Right lobe of liver (tissue), 4 donors: ENCODE measurements at regions not wholly inside any gene's neighbourhood (a gene's known extent, or its start where the extent isn't known, plus 50 kb on each side); places are given as distances from the start of the nearest gene placed in this dataset.

Source experiments
- POLR2A ChIP-seq: fragments of 450-650 bp; IDR thresholded peaks from one replicate; pipeline ENCODE4 v1.6.1; 2017; ENCODE audit warnings: antibody characterized with exemption, mild to moderate bottlenecking
- TF ChIP-seq, protein P1 (sequence below), 4 donors: fragments of 200-600 bp in 3 of 4; fragments of 450-650 bp in 1 of 4; IDR thresholded peaks; one replicate each; pipeline versions ENCODE4 v1.5.1 to v1.8.0; 2016 to 2022; ENCODE audit warnings: antibody characterized with exemption in 4 of 4, mild to moderate bottlenecking in 2 of 4
- donor health status: DM: no; HTN: no; CAD: no.
- donor health status: DM: no; HTN: no; CAD: no.
- donor health status: DM: no; HTN: yes; CAD: no.

DNA sequence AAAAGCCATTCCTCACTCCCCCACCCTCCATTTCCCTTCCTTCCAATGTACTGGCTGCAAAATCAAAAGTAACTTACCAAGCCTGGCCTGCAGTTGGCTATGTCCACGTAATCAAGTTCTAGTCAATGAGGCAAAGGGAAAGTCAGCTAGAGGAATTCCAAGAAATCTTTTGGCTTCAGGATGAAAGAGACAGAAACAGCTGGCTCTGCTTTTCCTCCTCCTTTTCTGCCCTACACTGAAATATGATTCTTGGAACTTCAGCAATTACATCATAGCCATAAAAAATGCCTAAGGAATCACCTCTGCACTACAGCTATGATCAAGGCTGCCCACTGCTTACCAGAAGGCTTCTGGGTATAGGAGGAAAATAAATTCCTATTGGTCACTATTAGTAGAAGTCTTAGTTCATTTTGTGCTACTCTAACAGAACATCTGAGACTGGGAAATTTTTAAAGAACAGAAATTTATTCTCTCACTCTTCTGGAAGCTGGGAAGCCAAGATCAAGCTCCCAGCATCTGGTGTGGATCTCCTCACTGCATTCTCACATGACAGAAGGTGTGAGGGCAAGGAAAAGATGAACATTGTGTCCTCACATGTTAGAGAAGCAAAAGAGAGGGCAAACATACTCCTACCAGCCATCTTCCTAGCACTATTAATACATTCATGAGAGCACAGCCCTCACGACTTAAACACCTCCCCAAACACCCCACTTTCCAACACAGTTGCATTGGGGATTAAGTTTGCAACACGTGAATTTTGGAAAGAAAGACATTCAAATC lies 219.9 kb downstream of the TMX3 start:
- TF ChIP-seq, protein P1, sequence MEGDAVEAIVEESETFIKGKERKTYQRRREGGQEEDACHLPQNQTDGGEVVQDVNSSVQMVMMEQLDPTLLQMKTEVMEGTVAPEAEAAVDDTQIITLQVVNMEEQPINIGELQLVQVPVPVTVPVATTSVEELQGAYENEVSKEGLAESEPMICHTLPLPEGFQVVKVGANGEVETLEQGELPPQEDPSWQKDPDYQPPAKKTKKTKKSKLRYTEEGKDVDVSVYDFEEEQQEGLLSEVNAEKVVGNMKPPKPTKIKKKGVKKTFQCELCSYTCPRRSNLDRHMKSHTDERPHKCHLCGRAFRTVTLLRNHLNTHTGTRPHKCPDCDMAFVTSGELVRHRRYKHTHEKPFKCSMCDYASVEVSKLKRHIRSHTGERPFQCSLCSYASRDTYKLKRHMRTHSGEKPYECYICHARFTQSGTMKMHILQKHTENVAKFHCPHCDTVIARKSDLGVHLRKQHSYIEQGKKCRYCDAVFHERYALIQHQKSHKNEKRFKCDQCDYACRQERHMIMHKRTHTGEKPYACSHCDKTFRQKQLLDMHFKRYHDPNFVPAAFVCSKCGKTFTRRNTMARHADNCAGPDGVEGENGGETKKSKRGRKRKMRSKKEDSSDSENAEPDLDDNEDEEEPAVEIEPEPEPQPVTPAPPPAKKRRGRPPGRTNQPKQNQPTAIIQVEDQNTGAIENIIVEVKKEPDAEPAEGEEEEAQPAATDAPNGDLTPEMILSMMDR (IDR thresholded peaks at IDR 0.05), result no peak
- no peak for TF ChIP-seq POLR2A
